Smooth muscle cell (in vitro differentiated cells): ENCODE measurements at regions not wholly inside any gene's neighbourhood (a gene's known extent, or its start where the extent isn't known, plus 50 kb on each side); places are given as distances from the start of the nearest gene placed in this dataset.

Experiments used
- DNase-seq: peaks from one replicate; lab custom pipeline; 2025; ENCODE audit not compliant: unreplicated experiment; lab: John Stamatoyannopoulos, UW
- H2AFZ ChIP-seq: fragments of 200-600 bp; sonication (generic); 2 replicates; pipeline ENCODE4 v1.6.0; 2016; ENCODE audit warnings: antibody characterized with exemption, low read depth, mild to moderate bottlenecking
- H3F3A ChIP-seq: fragments of 200-600 bp; sonication (generic); 2 replicates; pipeline ENCODE4 v1.6.0; 2017; ENCODE audit warnings: antibody characterized with exemption, low read depth
- H3K27ac ChIP-seq: fragments of 200-600 bp; sonication (generic); 2 replicates; pipeline ENCODE4 v1.5.1; 2016; ENCODE audit warnings: low read depth, mild to moderate bottlenecking
- H3K27me3 ChIP-seq: fragments of 200-600 bp; sonication (generic); 2 replicates; pipeline ENCODE4 v1.6.1; 2016; ENCODE audit warnings: low read depth, mild to moderate bottlenecking
- H3K36me3 ChIP-seq: fragments of 200-600 bp; sonication (generic); 2 replicates; pipeline ENCODE4 v1.5.1; 2016; ENCODE audit warnings: low read depth
- H3K4me1 ChIP-seq: fragments of 200-600 bp; sonication (generic); 2 replicates; pipeline ENCODE4 v1.5.1; 2016; ENCODE audit warnings: low read depth
- H3K4me2 ChIP-seq: fragments of 200-600 bp; sonication (generic); 2 replicates; pipeline ENCODE4 v1.6.0; 2016; ENCODE audit warnings: mild to moderate bottlenecking
- H3K4me3 ChIP-seq: fragments of 200-600 bp; sonication (generic); 2 replicates; pipeline ENCODE4 v1.5.1; 2016; ENCODE audit warnings: mild to moderate bottlenecking
- H3K79me2 ChIP-seq: fragments of 200-600 bp; sonication (generic); 2 replicates; pipeline ENCODE4 v1.6.0; 2016; ENCODE audit warnings: low read depth, mild to moderate bottlenecking
- H3K9ac ChIP-seq: fragments of 200-600 bp; sonication (generic); 2 replicates; pipeline ENCODE4 v1.6.0; 2016; ENCODE audit warnings: low read depth
- H3K9me3 ChIP-seq: fragments of 200-600 bp; sonication (generic); replicated peaks from 2 replicates; pipeline ENCODE4 v1.5.1; 2016; ENCODE audit warnings: low read depth
- H4K20me1 ChIP-seq: fragments of 200-600 bp; sonication (generic); 2 replicates; pipeline ENCODE4 v1.6.0; 2016; ENCODE audit warnings: low read depth
- WGBS: methylation state at CpG from one replicate; pipeline ENCODE4 v1.1.7; 2016; ENCODE audit warnings: low lambda C conversion rate; 5-methylcytosine and 5-hydroxymethylcytosine counted together
- TF ChIP-seq, protein P1 (sequence below): fragments of 200-600 bp; sonication (generic); IDR thresholded peaks from 2 replicates; pipeline ENCODE4 v1.5.1; 2017; ENCODE audit warnings: borderline replicate concordance, mild to moderate bottlenecking, antibody characterized with exemption; ENCODE audit not compliant: insufficient read depth, poor library complexity, severe bottlenecking

DNA sequence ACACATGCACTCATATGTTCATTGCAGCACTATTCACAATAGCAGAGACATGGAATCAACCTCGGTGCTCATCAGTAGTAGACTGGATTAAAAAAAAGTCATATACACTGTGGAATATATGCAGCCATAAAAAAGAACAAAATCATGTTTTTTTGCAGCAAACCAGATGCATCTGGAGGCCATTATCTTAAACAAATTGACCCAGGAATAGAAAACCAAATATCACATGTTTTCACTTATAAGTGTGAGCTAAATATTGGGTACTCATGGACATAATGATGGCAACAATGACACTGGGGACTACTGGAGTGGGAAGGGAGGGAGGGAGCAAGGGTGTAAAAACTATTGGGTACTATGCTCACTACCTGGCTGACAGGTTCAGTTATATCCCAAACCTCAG is 792.6 kb downstream of the EPHA4 start:
- Histone ChIP-seq H3K9me3 (no peaks in the 10 kb centered on the region), H3F3A (no peaks in the 10 kb centered on the region), H3K9ac (no peak overlapping the region), H3K27ac (no peak overlapping the region), H3K4me3 (no peak overlapping the region), H3K27me3 (peaks cover 7% of the 10 kb centered on the region), H4K20me1 (no peaks in the 10 kb centered on the region), H3K4me2 (no peak overlapping the region), H3K36me3 (no peaks in the 10 kb centered on the region), H3K79me2 (no peaks in the 10 kb centered on the region), H3K4me1 (no peaks in the 10 kb centered on the region), H2AFZ (no peak overlapping the region)
- TF ChIP-seq, protein P1, sequence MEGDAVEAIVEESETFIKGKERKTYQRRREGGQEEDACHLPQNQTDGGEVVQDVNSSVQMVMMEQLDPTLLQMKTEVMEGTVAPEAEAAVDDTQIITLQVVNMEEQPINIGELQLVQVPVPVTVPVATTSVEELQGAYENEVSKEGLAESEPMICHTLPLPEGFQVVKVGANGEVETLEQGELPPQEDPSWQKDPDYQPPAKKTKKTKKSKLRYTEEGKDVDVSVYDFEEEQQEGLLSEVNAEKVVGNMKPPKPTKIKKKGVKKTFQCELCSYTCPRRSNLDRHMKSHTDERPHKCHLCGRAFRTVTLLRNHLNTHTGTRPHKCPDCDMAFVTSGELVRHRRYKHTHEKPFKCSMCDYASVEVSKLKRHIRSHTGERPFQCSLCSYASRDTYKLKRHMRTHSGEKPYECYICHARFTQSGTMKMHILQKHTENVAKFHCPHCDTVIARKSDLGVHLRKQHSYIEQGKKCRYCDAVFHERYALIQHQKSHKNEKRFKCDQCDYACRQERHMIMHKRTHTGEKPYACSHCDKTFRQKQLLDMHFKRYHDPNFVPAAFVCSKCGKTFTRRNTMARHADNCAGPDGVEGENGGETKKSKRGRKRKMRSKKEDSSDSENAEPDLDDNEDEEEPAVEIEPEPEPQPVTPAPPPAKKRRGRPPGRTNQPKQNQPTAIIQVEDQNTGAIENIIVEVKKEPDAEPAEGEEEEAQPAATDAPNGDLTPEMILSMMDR, result no peak
- no peak for DNase-seq
- 74% methylated on average over 1 of the region's 1 CpG for WGBS

DNA sequence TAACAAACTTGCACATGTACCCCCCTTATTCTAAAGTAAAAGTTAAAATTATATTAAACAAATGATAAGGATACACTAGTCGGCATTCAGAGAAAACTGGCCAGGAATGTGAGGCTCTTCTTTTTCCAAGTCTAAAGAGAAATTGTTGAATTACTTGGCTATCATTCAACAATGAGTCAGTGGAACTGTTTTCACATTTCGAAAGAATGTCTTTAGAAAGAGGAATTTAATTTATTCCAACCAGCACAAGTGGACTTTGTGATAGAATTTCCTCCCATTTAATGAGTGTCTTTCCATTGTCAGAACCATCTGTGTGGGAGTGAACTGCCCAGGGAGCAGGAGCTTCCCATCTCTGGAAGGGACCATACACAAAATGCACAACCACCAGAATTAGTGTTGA is 792.2 kb downstream of the EPHA4 start:
- Histone ChIP-seq H3K79me2 (no peaks in the 10 kb centered on the region), H3K9ac (no peak overlapping the region), H3K4me1 (no peaks in the 10 kb centered on the region), H3F3A (no peaks in the 10 kb centered on the region), H3K27me3 (peaks cover 7% of the 10 kb centered on the region), H3K4me2 (no peak overlapping the region), H3K4me3 (no peak overlapping the region), H2AFZ (no peak overlapping the region), H3K9me3 (no peaks in the 10 kb centered on the region), H4K20me1 (no peaks in the 10 kb centered on the region), H3K27ac (no peak overlapping the region), H3K36me3 (no peaks in the 10 kb centered on the region)
- WGBS, result 83% methylated on average over 2 of the region's 2 CpGs
- no peak for DNase-seq
- TF ChIP-seq, protein P1, result no peak

DNA sequence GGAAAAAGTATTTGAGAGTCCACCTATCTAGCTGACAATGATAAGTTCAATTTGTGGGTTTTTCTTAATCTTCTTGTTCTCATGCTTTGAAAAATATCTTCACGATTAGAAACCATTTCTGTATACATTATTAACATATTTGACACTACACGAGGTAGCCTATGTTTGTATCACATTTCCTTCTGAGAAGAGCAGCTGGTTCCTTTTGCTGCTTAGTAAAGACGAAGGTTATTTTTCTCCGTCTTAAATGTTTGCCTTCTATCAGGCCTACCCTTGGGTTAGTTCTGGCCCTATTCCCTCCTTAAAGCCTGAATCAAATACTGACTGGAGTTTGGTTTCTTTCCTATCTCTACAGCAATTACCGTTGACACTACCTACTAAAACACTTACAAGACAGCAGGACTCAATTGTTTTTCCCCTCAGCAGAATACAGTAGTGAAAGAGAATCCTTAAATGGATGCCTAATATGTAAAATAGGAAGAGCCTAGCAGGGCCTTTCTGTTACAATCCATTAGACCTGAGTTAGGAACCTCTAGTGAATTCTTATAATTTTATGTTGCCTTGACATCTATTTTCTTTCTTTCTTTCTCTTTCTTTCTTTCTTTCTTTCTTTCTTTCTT is 790.4 kb downstream of the EPHA4 start:
- H4K20me1 ChIP-seq, result no peaks in the 10 kb centered on the region
- peaks cover 7% of the 10 kb centered on the region for H3K27me3 ChIP-seq
- H2AFZ ChIP-seq, result no peak overlapping the region
- peaks cover under 1% of the 10 kb centered on the region for H3K4me1 ChIP-seq
- H3F3A ChIP-seq, result no peaks in the 10 kb centered on the region
- H3K4me3 ChIP-seq, result no peak overlapping the region
- WGBS, result 80% methylated on average over 5 of the region's 5 CpGs
- H3K79me2 ChIP-seq, result no peaks in the 10 kb centered on the region
- H3K27ac ChIP-seq, result no peak overlapping the region
- H3K4me2 ChIP-seq, result no peak overlapping the region
- no peaks in the 10 kb centered on the region for H3K36me3 ChIP-seq
- no peak overlapping the region for H3K9ac ChIP-seq
- no peak for DNase-seq
- TF ChIP-seq, protein P1, result no peak
- H3K9me3 ChIP-seq, result no peaks in the 10 kb centered on the region

DNA sequence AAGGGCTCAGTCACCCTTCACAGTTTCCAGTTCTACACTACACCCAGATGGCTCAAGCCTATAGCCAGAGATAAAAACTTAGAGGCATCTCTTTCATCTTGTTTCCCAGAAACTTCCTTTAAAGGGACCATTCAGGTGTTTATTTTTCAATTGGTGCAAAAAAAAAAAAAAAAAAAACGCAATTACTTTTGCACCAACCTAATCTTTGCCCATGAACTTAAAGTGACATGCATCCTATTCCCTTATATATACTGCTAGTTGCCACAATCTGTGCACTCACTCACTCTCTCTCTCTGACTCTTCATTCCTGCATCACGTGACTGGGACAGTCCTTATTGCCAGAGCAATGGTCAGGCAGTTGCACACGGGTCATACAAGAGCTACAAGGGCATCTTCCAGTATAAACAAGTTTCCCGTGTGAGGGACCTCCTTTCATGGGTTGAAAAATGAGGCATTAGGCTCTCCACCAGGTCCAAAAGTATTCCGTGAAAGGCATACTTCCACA is 789.4 kb downstream of the EPHA4 start:
- WGBS, result 91% methylated on average over 5 of the region's 5 CpGs
- Histone ChIP-seq H3K4me3 (no peak overlapping the region), H4K20me1 (no peaks in the 10 kb centered on the region), H3K4me2 (no peak overlapping the region), H2AFZ (no peak overlapping the region), H3K27ac (no peak overlapping the region), H3F3A (no peaks in the 10 kb centered on the region), H3K4me1 (peaks cover 9% of the 10 kb centered on the region), H3K9ac (no peak overlapping the region), H3K9me3 (no peaks in the 10 kb centered on the region), H3K79me2 (no peaks in the 10 kb centered on the region), H3K36me3 (no peaks in the 10 kb centered on the region), H3K27me3 (peaks cover 3% of the 10 kb centered on the region)
- DNase-seq, result no peak
- TF ChIP-seq, protein P1, result no peak
